NCI-H82 treated with DMSO at 0.1 percent for 48 hours (cell line): ENCODE measurements at regions not wholly inside any gene's neighbourhood (a gene's known extent, or its start where the extent isn't known, plus 50 kb on each side); places are given as distances from the start of the nearest gene placed in this dataset.
"Not testable (repeated sequence)": the region's sequence is repeated elsewhere in the genome, so short reads cannot be mapped to it uniquely, and the experiment has no call there.

Experiments used
- DNase-seq: peaks from one replicate; lab custom pipeline; 2025; ENCODE audit not compliant: unreplicated experiment; lab: John Stamatoyannopoulos, UW

GRCh38 chr2:139439100-139439499 is 658.9 kb upstream of the NXPH2 start:
- DNase-seq = no peak

GRCh38 chr2:139438478-139438877 is 658.3 kb upstream of the NXPH2 start:
- DNase-seq = no peak

- peak; percentile 19 for DNase-seq
These were observed 647.0 kb upstream of the NXPH2 start for GRCh38 chr2:139427164-139427563.

DNA sequence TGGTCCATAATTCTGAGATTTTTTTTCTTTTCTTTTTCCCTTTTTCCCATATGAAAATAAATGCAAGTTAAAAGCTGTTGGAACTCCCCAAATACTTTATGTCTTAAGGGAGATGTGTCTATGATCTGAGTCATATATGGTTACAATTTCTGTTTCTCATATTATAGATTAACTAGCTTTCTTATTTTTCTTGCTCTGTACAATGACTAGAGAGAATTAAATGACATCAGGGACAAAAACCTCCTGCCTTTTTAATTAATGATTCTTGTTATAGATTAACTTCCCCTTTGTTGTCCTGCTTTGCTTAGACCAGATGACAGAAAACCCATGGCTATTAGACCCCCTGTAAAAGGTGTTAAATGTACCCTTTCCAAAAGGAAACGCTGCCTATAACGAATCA is 643.9 kb upstream of the NXPH2 start:
- no peak for DNase-seq

DNA sequence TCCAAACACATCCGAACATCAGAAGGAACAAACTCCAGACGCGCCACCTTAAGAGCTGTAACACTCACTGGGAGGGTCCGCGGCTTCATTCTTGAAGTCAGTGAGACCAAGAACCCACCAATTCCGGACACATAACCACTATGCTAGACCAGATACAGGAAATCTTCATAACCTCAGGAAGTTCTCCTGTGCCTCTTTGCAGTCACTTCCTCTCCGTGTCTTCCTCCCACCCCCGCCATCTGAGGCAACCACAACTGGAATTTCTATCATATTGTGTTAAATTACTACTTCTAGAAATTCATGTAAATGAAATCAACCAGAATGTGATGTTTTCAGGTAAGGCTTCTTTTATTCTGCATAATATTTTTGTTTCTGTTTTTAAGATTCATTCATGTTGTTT is 631.0 kb upstream of the NXPH2 start:
- no peak for DNase-seq

GRCh38 chr2:139410833-139411174 is 630.6 kb upstream of the NXPH2 start:
- not testable (repeated sequence) for DNase-seq

GRCh38 chr2:139410147-139410832 is 630.1 kb upstream of the NXPH2 start:
- not testable (repeated sequence) for DNase-seq

DNA sequence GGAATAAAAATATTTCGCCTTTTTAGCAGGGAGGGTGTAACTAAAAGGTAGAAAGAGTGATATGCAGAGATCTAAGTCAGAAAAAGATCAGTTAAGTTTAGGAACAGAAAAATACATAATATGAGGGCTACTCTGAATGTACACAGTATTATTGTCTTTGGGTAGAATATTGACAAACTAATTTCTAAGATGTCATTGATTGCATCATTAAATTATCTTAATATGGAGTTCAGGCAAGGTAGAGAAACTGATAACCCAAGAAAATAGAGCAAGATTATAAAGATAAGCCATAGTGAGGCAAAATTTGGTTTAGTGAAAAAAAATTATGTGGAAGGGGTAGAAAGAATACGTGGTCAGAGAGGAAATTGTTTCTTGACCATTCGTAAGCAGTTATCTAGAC is 629.0 kb upstream of the NXPH2 start:
- DNase-seq = no peak

GRCh38 chr2:139403948-139404347 is 623.8 kb upstream of the NXPH2 start:
- no peak for DNase-seq

GRCh38 chr2:139394801-139395200 is 614.6 kb upstream of the NXPH2 start:
- DNase-seq = no peak

- DNase-seq = no peak
These were observed 609.2 kb upstream of the NXPH2 start for GRCh38 chr2:139389391-139389790.

- no peak for DNase-seq
These were observed 606.2 kb upstream of the NXPH2 start for GRCh38 chr2:139386401-139386800.

- no peak for DNase-seq
These were observed 603.3 kb upstream of the NXPH2 start for GRCh38 chr2:139383532-139383931.

DNA sequence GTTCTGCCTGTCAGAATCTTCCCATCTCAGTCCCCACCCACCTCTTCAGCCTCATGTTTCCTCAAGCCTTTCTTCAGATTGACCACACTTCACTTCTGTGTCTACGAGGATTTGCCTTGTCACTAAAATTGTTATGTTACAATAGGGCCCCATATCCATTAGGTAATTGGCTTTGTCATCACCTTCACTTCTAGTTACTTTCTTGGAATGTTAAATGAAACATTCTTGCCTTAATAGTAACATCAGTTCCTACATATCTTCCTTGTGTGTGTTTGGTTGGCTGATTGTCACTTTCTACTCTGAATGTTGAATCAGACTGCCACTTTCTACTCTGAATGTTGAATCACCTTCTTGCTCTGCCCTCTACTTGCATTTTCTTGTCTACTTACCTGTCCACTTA is 599.9 kb upstream of the NXPH2 start:
- no peak for DNase-seq

DNA sequence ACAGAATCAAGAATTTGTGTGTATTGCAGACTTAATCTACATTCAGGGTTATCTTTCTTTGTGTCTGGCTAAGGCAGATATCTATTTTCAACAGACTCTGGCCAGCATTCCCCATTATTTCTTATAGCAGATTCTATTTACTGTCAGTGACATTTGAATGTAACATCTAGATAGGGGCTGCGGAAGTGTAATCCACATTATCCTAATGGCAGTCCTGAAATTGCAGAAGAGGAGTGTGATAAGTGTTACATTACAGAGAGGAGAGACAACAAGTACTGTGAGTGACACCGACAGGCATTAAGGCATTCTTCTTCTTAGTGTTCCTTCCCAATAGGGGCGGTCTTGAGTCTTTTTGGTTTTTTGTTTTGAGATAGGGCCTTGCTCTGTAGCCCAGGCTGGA is 598.2 kb upstream of the NXPH2 start:
- DNase-seq = no peak

GRCh38 chr2:139374296-139374850 is 594.2 kb upstream of the NXPH2 start:
- no peak for DNase-seq

- no peak for DNase-seq
These were observed 589.5 kb upstream of the NXPH2 start for GRCh38 chr2:139369423-139370409.

DNA sequence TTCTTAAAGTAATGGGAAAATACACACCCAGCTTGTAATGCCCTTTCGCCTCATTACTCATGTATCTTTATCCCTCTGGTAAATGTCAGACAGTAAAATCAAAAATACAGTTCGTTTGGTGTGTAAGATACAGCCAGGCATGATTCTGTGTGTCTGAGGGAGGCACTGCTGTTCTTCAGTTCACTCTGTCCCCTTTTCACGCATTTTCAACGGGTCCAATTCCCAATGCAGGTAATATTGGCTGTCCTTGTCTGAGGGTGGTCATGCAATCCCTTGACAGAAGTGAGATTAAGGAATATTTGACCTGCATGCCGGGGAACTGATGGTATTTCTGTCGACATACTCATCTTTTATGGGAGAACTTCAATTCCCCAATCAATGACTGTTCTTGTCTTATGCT is 587.2 kb upstream of the NXPH2 start:
- DNase-seq = no peak

- DNase-seq = peak; percentile 14
These were observed 586.5 kb upstream of the NXPH2 start for GRCh38 chr2:139366681-139367080.

DNA sequence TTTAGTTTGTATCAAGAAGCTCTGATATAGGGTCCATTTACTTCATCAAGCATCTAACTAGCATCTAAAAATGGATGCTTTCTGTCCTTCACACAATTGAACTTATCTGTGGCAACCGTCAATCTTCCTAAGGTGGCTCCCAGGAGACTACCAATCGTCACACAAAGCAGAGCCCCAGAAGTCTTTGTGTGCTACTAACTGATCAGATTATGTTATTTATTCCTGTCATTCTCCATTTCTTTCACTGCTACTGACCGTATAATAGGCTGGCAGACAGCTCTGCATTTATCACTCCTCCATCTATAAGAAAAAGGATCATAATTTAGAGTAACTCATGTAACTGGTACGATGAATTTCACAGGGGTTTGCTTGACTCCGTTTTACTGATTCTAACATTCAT is 585.0 kb upstream of the NXPH2 start:
- no peak for DNase-seq

- DNase-seq = no peak
These were observed 580.5 kb upstream of the NXPH2 start for GRCh38 chr2:139360654-139361053.

DNA sequence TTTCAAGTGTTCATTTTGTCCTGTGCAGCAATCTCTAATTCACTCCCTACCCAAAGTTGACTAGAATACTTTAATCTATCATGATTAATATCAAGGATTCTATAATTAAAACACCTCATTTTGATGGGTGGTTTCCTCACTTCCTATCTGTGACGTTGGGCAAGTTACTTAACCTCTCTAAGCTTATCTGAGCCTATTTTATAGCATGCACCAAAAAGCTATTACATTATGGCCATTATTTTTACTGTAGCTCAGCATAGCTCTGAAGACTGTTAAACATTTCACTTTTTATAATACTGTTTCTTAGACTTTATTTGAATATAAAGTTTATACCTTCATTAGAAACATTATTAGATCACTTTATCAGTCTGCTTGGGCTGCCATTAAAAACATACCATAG is 579.6 kb upstream of the NXPH2 start:
- DNase-seq = no peak
